ENCODE measurements at regions not wholly inside any gene's neighbourhood (a gene's known extent, or its start where the extent isn't known, plus 50 kb on each side); places are given as distances from the start of the nearest gene placed in this dataset.

DNA sequence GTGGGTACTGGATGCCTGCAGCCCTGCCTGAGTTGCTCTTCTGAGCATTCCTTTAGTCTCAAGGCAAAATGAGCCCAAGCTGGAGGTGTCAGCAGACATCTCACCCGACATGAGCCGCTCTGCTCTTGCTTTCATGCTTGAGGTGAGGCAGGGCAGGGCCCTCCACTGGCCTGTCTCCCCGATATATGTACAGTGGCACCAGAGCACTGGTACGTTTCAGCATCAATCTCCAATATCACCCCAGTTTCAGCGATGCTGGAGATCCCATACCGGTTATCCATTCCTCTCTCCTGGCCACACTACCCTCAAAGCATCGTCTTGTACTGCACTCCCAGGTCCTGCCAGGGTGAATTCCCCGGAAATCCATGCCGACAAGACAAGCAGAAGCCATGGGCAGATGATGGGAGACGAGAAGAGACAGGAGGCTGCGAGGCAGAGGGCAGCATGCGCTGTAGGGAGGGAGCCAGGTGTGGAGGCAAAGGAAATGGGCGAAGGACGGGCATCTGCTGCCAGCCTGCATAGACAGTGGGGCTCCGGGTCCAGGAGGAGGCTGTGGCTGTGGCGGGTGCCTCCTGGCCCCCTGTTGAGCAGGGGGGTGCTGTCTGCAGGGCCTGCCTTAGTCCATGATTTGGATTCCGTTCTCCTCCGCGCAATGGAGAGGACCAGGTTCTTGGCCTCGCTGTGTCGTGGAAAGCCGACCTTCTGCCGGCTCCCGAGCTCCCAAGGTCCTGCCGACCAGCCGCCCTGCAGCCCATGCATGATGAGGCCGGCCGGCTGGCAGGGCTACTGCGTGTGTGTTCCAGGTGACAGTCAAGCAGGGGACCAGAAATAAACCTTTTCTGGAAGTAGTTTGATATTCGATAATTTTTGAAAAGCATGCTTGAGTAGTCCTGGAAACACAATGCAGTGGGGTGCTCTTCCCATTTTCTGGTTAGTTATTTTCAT lies 152.2 kb upstream of the IRX2 start:
- Histone ChIP-seq H3K36me3 (ENCODE audit: insufficient read depth, low read length) (no peaks in the 10 kb centered on the region), H2AFZ (ENCODE audit: low read length) (no peak overlapping the region), H3K4me2 (ENCODE audit: low read depth, low read length, poor library complexity, severe bottlenecking) (no peak overlapping the region), H3K27ac (ENCODE audit: low read length) (no peak overlapping the region), H3K27me3 (ENCODE audit: low read length) (no peaks in the 10 kb centered on the region), H4K20me1 (ENCODE audit: insufficient read depth, low read depth, low read length) (no peaks in the 10 kb centered on the region), H3K9me2 (replicated peaks; ENCODE audit: insufficient read depth, low read length) (no peaks in the 10 kb centered on the region), H3K4me1 (ENCODE audit: low read length) (no peaks in the 10 kb centered on the region), H3K4me3 (ENCODE audit: low read length) (no peak overlapping the region), H3K9ac (ENCODE audit: low read length) (no peak overlapping the region), H3K9me3 (ENCODE audit: low read length) (peaks cover 16% of the 10 kb centered on the region; the same call in 1 of the 2 replicates), H3K79me2 (ENCODE audit: low read length) (no peaks in the 10 kb centered on the region)
- DNase-seq = no peak

DNA sequence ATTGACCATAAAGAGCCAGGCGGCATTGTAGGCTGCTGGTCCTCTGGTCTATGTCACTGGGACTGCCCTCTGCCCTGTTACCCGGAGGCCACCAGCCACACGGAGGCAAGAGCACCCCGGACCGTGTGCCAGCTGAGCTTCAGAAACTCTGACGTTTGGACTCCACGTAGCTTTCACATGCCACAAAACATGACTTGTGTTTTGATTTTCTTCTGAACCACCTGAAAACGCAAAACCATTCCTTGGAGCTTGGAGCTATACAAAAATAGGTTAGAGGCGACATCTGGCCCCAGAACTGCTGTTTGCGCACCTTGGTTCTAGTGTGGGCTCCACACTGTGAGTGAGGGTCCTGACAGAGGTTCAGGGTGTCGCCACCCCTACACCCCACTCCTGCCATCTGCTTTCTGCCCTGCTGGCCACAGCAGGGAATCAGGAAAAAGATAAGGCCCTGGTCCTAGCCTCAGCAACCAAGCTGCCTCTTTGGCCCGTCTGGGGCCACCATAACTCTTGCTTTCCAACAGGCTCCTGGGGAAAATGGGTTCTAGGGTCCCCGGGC lies 151.3 kb upstream of the IRX2 start:
- Histone ChIP-seq H2AFZ (ENCODE audit: low read length) (no peak overlapping the region), H3K27ac (ENCODE audit: low read length) (no peak overlapping the region), H3K9ac (ENCODE audit: low read length) (no peak overlapping the region), H3K36me3 (ENCODE audit: insufficient read depth, low read length) (no peaks in the 10 kb centered on the region), H3K79me2 (ENCODE audit: low read length) (no peaks in the 10 kb centered on the region), H3K4me2 (ENCODE audit: low read depth, low read length, poor library complexity, severe bottlenecking) (no peak overlapping the region), H3K27me3 (ENCODE audit: low read length) (no peaks in the 10 kb centered on the region), H3K9me2 (replicated peaks; ENCODE audit: insufficient read depth, low read length) (no peaks in the 10 kb centered on the region), H4K20me1 (ENCODE audit: insufficient read depth, low read depth, low read length) (no peaks in the 10 kb centered on the region), H3K9me3 (ENCODE audit: low read length) (peaks cover 16% of the 10 kb centered on the region; the same call in 1 of the 2 replicates), H3K4me3 (ENCODE audit: low read length) (no peak overlapping the region), H3K4me1 (ENCODE audit: low read length) (no peaks in the 10 kb centered on the region)
- DNase-seq = no peak

DNA sequence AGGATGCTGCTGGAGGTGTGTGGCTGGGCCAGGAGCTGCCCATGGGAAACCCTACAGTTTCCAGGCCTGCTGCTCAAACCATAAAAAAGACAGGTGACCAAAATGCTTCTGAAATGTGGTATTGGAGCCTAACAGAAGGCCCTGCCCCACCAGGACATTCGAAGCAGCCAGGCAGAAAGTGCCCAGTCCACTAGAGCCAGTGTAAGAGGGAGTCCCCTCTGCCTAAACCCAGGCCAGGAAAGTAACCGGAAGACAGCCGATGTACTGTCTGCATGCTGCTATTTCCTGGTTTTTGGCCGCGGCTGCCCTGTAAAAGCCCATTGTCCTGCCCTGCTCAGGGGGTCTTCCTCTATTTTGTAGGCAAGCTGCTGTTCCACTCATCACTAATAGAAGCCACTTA lies 150.7 kb upstream of the IRX2 start:
- Histone ChIP-seq H3K4me3 (ENCODE audit: low read length) (no peak overlapping the region), H3K9me2 (replicated peaks; ENCODE audit: insufficient read depth, low read length) (no peaks in the 10 kb centered on the region), H3K27me3 (ENCODE audit: low read length) (no peaks in the 10 kb centered on the region), H3K9ac (ENCODE audit: low read length) (no peak overlapping the region), H2AFZ (ENCODE audit: low read length) (no peak overlapping the region), H3K9me3 (ENCODE audit: low read length) (peaks cover 16% of the 10 kb centered on the region; the same call in 1 of the 2 replicates), H4K20me1 (ENCODE audit: insufficient read depth, low read depth, low read length) (no peaks in the 10 kb centered on the region), H3K4me1 (ENCODE audit: low read length) (no peaks in the 10 kb centered on the region), H3K4me2 (ENCODE audit: low read depth, low read length, poor library complexity, severe bottlenecking) (no peak overlapping the region), H3K36me3 (ENCODE audit: insufficient read depth, low read length) (no peaks in the 10 kb centered on the region), H3K27ac (ENCODE audit: low read length) (no peak overlapping the region), H3K79me2 (ENCODE audit: low read length) (no peaks in the 10 kb centered on the region)
- DNase-seq = no peak

DNA sequence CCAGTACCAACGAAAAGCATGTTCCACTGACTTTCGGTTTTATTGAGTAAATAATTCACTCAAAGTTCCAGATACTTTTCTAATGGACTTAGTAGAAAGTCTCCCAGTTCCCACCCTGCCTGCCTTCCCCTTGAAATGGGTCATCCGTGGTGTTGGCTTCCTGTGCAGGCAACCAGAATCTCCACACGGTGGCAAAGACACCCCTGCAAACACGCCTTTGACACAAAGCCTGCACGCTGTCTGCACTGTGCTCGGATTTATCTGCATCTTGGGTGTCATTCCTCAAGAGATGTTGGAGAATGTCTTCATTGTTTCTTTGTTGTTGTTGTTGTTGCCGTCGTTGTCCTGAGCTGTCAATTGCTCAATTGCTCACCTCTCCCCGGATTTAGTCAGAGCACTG lies 150.0 kb upstream of the IRX2 start:
- no peak for DNase-seq
- no peak overlapping the region for H3K4me3 ChIP-seq (ENCODE audit: low read length)
- no peak overlapping the region for H3K27ac ChIP-seq (ENCODE audit: low read length)
- no peaks in the 10 kb centered on the region for H3K36me3 ChIP-seq (ENCODE audit: insufficient read depth, low read length)
- no peak overlapping the region for H2AFZ ChIP-seq (ENCODE audit: low read length)
- H3K4me1 ChIP-seq (ENCODE audit: low read length) = no peaks in the 10 kb centered on the region
- H3K79me2 ChIP-seq (ENCODE audit: low read length) = no peaks in the 10 kb centered on the region
- H3K9me2 ChIP-seq (replicated peaks; ENCODE audit: insufficient read depth, low read length) = no peaks in the 10 kb centered on the region
- H4K20me1 ChIP-seq (ENCODE audit: insufficient read depth, low read depth, low read length) = no peaks in the 10 kb centered on the region
- H3K4me2 ChIP-seq (ENCODE audit: low read depth, low read length, poor library complexity, severe bottlenecking) = no peak overlapping the region
- peaks cover 14% of the 10 kb centered on the region; the same call in 1 of the 2 replicates for H3K9me3 ChIP-seq (ENCODE audit: low read length)
- H3K9ac ChIP-seq (ENCODE audit: low read length) = no peak overlapping the region
- H3K27me3 ChIP-seq (ENCODE audit: low read length) = no peaks in the 10 kb centered on the region

DNA sequence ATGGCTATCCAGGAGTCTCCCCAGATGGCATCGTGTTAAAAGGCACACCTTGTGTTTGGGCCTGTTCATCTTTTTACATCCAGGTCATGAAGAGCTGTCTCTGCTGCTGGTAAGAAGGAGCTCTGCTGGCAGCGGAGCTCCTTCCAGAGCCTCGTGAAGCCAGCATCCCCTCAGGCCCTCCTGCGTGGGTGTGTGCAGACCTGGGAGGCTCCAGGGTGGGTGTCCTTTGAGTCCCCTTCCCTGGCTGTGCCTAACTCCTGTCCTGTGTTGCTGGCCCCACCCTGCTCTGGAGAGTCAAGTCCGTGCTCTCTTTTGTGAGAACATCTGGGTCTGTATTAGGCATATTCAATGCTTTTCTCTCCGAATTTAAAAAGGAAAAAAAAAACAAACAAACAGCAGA lies 149.6 kb upstream of the IRX2 start:
- no peak for DNase-seq

DNA sequence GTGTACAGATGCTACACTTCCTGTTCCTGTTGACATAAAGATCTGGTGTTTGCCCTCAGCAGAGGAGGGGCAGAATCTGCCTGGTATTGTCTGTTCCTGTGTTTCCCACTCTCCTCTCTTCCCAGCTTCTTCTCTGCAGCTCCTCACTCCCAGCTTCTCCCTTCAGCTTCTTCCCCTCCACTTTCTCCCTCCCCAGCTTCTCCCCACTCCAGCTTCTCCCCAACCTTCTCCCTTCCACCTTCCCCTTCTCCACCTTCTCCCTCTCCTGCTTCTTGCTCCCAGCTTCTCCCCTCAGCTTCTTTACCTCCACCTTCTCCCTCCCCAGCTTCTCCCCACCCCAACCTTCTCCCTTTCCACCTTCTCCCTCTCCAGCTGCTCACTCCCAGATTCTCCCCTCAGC lies 148.9 kb upstream of the IRX2 start:
- Histone ChIP-seq H3K4me3 (ENCODE audit: low read length) (no peak overlapping the region), H4K20me1 (ENCODE audit: insufficient read depth, low read depth, low read length) (no peaks in the 10 kb centered on the region), H3K4me1 (ENCODE audit: low read length) (no peaks in the 10 kb centered on the region), H3K9ac (ENCODE audit: low read length) (no peak overlapping the region), H3K27me3 (ENCODE audit: low read length) (no peaks in the 10 kb centered on the region), H3K79me2 (ENCODE audit: low read length) (no peaks in the 10 kb centered on the region), H3K27ac (ENCODE audit: low read length) (no peak overlapping the region), H3K9me3 (ENCODE audit: low read length) (peaks cover 12% of the 10 kb centered on the region; the same call in 1 of the 2 replicates), H2AFZ (ENCODE audit: low read length) (no peak overlapping the region), H3K9me2 (replicated peaks; ENCODE audit: insufficient read depth, low read length) (no peaks in the 10 kb centered on the region), H3K36me3 (ENCODE audit: insufficient read depth, low read length) (no peaks in the 10 kb centered on the region), H3K4me2 (ENCODE audit: low read depth, low read length, poor library complexity, severe bottlenecking) (no peak overlapping the region)
- DNase-seq = no peak

More for the DNA sequence above, 149.6 kb upstream of the IRX2 start:
- no peaks in the 10 kb centered on the region for H4K20me1 ChIP-seq (ENCODE audit: insufficient read depth, low read depth, low read length)
- no peak overlapping the region for H2AFZ ChIP-seq (ENCODE audit: low read length)
- no peaks in the 10 kb centered on the region for H3K27me3 ChIP-seq (ENCODE audit: low read length)
- H3K9ac ChIP-seq (ENCODE audit: low read length) = no peak overlapping the region
- peaks cover 12% of the 10 kb centered on the region; the same call in 1 of the 2 replicates for H3K9me3 ChIP-seq (ENCODE audit: low read length)
- no peaks in the 10 kb centered on the region for H3K4me1 ChIP-seq (ENCODE audit: low read length)
- no peak overlapping the region for H3K4me3 ChIP-seq (ENCODE audit: low read length)
- H3K36me3 ChIP-seq (ENCODE audit: insufficient read depth, low read length) = no peaks in the 10 kb centered on the region
- H3K27ac ChIP-seq (ENCODE audit: low read length) = no peak overlapping the region
- H3K79me2 ChIP-seq (ENCODE audit: low read length) = no peaks in the 10 kb centered on the region
- no peak overlapping the region for H3K4me2 ChIP-seq (ENCODE audit: low read depth, low read length, poor library complexity, severe bottlenecking)
- no peaks in the 10 kb centered on the region for H3K9me2 ChIP-seq (replicated peaks; ENCODE audit: insufficient read depth, low read length)

DNA sequence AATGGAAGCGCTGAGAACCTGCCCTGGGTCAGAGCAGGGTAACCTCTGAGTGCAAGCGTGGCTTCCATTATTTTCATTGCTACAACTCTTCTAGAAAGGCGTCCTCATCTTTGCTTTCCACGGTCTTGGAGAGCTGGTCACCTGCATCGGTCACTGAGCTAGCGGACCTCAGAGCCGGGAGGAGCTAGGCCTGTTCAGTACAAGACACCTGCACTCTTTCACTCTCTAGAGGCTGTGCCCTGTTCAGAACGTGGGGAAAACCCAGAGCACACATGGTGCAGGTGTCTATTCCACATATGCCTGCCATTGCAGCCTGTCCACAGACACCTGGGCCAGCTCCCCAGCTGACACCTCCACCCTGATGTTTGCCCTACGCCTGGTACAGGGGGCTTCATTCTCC lies 147.8 kb upstream of the IRX2 start:
- H3K9me3 ChIP-seq (ENCODE audit: low read length) = peaks cover 9% of the 10 kb centered on the region
- no peak overlapping the region for H3K27ac ChIP-seq (ENCODE audit: low read length)
- H4K20me1 ChIP-seq (ENCODE audit: insufficient read depth, low read depth, low read length) = no peaks in the 10 kb centered on the region
- no peaks in the 10 kb centered on the region for H3K4me1 ChIP-seq (ENCODE audit: low read length)
- no peaks in the 10 kb centered on the region for H3K27me3 ChIP-seq (ENCODE audit: low read length)
- H3K79me2 ChIP-seq (ENCODE audit: low read length) = no peaks in the 10 kb centered on the region
- no peak overlapping the region for H3K9ac ChIP-seq (ENCODE audit: low read length)
- no peaks in the 10 kb centered on the region for H3K36me3 ChIP-seq (ENCODE audit: insufficient read depth, low read length)
- H2AFZ ChIP-seq (ENCODE audit: low read length) = no peak overlapping the region
- H3K4me3 ChIP-seq (ENCODE audit: low read length) = no peak overlapping the region
- no peak for DNase-seq
- no peak overlapping the region for H3K4me2 ChIP-seq (ENCODE audit: low read depth, low read length, poor library complexity, severe bottlenecking)
- no peaks in the 10 kb centered on the region for H3K9me2 ChIP-seq (replicated peaks; ENCODE audit: insufficient read depth, low read length)

DNA sequence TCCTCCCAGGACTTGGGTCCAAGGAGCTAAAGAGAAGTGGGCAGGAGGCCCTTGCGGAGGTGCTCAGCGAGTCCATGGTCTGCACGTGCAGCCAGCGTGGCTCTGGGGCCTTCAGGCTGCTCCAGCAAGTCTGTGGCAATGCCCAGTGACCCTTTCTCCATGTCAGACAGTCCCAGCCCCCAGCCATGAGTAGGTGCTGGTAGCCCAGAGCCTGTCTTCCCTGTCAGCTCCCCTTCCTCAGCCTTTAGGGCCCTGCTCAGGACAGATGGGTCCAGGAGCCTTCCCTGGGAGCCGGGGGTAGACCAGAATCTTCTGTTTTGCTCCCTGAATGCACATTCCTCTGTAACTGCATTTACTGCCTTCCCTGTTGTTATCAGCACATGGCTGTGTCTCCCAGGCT lies 147.2 kb upstream of the IRX2 start:
- no peaks in the 10 kb centered on the region for H3K27me3 ChIP-seq (ENCODE audit: low read length)
- H3K36me3 ChIP-seq (ENCODE audit: insufficient read depth, low read length) = no peaks in the 10 kb centered on the region
- H3K4me1 ChIP-seq (ENCODE audit: low read length) = no peaks in the 10 kb centered on the region
- H3K9me2 ChIP-seq (replicated peaks; ENCODE audit: insufficient read depth, low read length) = no peaks in the 10 kb centered on the region
- H3K27ac ChIP-seq (ENCODE audit: low read length) = no peak overlapping the region
- H3K4me2 ChIP-seq (ENCODE audit: low read depth, low read length, poor library complexity, severe bottlenecking) = no peak overlapping the region
- no peak overlapping the region for H2AFZ ChIP-seq (ENCODE audit: low read length)
- DNase-seq = no peak
- peaks cover 8% of the 10 kb centered on the region for H3K9me3 ChIP-seq (ENCODE audit: low read length)
- H4K20me1 ChIP-seq (ENCODE audit: insufficient read depth, low read depth, low read length) = no peaks in the 10 kb centered on the region
- H3K9ac ChIP-seq (ENCODE audit: low read length) = no peak overlapping the region
- no peak overlapping the region for H3K4me3 ChIP-seq (ENCODE audit: low read length)
- H3K79me2 ChIP-seq (ENCODE audit: low read length) = no peaks in the 10 kb centered on the region

Measured in Karpas-422 (cell line).